Ammon's horn (tissue), 1 donor: ENCODE measurements at regions not wholly inside any gene's neighbourhood (a gene's known extent, or its start where the extent isn't known, plus 50 kb on each side); places are given as distances from the start of the nearest gene placed in this dataset.
A peak's percentile ranks its signal among the peaks of the same experiment; 100 is the strongest.

Experiments used
- DNase-seq: peaks from one replicate; pipeline ENCODE4 v3.0.0-alpha.2; 2016; ENCODE audit warnings: low spot score

DNA sequence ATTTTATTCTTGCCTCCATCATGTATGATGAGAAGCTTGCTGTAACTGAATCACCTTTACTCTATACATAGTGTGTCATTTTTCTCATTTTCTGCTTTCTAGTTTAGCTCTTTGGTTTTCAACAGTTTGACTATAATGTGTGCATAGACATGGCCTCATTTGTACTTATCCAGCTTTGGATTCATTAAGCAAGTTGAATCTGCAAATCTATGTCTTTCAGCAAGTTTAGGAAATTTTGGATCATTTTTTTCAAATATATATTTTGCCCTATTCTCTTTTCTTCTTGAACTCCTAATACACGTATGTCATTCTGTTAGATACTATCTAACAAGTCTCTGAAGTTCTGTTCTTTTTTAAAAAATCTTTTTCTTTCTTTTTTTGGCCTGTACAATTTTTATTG is 57.8 kb downstream of the PRLHR start:
- no peak for DNase-seq

DNA sequence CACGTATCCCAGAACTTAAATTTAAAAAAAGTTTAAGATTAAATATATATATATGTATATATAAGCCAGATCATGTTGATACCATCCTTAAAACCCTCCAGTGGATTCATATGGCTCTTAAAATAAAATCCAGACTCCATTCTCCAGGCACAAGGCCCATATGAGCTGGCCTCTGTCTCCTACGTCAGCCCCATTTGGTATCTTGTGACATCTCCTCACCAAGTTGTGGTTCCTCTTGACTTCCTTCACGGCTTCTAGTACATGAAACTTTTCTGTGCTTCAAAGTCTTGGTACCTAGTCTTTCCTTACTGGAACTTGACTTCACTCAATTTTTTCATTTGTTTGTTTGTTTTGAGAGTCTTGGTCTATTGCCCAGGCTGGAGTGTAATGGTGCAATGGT is 61.3 kb downstream of the PRLHR start:
- DNase-seq: no peak

DNA sequence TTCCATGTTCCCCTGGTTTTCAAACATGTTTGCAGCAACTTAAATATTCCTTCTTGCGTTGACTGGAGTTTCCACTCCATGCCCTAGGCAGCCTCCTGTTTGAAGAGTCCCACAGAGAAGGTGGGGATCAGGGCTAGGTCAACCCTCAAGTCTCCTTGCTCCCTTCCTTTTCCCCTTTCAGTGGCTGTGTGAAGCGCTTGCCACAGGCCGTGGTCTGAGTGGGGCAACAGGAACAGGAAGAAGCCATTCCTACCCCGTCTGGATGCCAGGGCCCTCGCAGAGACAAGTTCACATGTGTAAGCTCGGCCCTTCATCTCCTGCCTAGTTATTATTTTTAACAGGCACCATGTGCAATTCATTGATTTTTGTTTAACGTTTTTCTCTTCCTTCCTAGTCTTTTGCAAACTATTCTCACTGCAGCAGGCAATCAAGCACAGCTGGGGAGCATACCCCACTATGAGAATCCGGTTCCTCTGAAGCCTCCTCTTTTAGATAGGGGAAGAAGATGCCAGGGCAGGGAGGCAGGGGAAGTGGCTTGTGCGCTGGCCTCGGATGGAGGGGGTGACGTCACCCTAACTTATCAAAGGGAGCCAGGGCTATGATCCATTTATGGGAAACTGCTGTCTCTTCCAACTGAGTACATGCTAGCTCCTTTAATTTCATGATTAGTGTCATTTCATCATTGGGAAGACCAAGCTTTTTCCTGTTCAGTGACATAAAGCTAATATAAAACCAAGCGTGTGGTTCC is 64.2 kb downstream of the PRLHR start:
- DNase-seq: peak; percentile 29

DNA sequence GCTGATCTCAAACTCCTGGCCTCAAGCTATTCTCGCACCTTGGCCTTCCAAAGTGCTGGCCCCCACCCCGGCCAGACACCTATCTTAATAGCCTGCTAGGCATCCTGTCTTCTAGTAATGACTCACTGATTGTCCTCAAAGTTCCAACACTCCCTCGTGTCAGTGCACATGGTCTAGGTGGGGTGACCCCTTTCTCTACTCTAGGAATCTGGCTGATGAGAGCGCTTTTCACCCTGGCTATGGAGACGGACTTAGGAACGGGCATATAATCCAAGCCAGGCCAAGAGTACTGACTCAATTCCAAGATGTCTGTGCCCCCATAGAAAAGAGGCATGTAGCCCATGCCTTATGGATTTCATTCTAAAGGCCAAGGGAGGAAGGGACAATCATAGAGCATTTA is 67.0 kb downstream of the PRLHR start:
- no peak for DNase-seq

DNA sequence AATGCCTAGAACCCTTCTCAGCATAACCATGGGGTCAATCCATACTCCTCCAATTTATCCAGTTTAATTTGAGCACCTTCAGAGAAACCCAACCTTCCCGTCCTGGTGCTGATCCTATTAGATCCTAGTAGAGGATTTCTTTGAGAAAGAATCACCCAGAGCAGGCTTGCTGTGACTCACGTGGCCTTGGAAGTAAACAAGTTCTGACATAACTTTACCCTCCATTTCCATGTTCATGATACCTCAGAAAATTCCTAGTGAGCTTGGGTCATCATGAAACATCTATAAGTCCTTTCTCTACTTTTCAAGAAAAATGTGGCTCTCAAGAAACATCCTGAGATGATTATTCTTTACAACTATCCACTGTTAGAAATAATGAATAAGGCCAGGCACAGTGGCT is 71.7 kb downstream of the PRLHR start:
- DNase-seq: no peak

DNA sequence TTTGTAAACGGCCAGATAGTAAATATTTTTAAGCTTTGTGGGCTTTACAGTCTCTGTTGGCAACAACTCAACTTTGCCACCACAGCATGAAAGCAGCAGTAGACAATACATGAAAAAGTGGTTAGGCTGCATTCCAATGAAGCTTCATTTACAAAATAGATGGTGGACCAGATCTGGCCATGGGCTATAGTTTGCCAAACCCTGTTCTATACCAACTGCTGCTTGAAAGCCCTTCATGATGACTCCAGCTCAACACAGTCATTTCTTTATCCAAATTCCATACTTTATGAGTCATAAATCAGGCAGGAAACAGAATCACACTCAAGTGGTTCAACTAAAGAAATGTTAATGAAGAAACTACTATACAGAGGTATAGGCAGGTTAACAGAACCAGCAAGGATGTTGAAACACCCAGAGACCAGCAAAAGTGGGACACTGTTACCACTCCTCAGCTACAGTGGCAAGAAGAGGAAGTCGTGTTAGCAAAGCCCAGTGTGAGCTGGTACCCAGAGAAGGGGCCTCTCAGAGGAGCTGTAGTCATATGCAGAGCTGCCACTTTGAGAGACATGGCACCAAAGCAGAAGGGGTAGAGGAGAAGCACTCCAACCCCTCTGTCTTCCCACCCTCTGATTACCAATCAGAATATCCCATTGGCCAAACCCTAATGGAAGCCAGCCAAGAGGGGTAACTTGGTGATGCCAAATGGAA is 72.5 kb downstream of the PRLHR start:
- no peak for DNase-seq

DNA sequence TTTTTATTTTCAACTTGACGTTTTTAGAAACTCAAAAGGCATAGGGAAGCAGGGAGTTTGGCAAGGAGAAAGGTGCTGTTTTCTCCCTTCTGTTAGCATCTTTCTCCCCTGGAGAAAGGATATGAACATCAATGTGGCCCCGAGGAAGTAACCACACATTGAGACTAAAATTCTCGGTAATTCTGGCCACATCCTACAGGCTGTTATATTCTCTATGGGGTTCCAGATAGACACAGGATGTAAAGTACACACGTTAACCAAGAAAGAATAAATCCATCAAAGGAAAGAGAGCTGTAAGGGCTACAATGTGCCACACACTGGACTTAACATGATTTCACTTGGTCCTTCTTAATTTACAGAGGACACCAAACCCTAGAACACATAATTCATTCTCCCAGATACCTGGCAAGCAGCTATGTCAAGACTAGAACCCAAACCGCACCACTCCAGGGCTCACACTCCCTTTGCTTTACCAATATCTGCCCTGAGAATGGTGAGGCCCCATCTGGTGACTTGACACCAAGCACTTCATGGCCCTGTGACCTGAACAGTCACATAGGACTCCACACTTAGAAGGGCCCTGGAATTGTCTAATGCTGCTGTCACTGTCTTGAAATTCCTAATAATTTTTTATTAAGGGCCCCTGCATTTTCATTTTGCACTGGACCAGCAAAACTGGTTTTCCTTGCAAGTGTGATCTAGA is 73.9 kb downstream of the PRLHR start:
- no peak for DNase-seq

DNA sequence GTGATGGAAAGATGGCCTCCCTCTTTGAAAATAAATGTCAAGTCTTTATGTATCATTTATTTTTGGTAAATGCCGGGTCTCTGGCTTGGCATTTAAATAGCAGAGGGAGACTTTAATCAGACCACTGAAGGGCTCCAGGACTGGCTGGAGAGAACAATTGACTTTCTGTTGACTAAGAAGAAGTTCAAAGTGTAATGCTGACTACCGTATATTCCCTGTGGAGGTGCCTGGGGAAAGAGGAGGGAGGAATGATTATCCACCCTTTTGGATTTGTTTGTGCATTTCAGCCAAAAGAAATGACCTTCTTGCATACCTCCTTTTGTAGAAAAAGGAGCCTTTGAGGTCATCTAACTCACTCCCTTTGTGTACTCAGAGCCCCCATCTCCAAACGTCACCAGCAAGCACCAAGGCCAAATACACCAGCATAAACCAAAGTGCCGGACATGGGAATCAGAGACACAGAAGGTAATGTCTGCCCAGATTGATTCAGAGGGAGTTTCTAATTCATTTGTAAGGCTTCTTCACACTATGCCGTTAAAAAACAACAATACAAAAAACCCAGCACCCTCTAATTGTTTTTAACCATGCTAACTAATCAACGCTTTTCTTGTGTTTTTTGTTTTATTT is 75.2 kb downstream of the PRLHR start:
- DNase-seq: no peak

DNA sequence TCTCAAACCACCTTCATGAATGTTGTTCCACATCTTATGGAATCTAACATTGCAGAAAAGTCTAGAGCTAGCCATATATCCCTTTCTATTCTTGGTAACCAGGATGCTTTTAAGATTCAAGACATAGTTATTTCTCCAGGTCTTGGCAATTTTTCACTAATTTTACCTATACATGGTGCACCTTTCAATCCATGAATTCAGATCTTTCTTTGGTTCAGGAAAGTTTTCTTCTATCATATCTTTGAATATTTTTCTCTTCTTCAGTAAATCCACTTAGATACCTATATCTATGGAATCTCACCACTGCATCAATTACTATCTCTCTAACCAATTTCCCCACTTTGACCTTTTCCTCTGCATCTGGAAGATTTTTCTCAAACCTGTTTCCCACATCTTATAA is 77.4 kb downstream of the PRLHR start:
- DNase-seq: no peak

DNA sequence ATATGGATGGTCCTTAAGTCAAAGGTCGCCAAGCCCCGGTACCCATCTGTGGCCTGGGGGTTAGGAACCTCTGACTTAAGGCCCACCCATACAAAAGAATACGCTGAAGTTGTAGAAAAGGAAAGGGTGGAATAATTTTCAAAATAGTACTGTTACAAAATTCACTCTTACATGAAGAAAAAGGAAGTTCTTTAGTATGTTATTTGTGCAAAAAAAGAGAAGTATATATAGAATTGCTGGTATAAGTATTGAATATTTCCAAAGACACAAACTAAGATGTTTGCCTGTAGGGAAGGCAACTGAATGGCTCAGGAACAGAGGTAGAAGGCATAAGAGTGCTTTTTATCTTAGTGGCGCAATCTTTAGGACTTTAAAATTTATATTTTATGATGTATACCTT is 78.7 kb downstream of the PRLHR start:
- DNase-seq: no peak

DNA sequence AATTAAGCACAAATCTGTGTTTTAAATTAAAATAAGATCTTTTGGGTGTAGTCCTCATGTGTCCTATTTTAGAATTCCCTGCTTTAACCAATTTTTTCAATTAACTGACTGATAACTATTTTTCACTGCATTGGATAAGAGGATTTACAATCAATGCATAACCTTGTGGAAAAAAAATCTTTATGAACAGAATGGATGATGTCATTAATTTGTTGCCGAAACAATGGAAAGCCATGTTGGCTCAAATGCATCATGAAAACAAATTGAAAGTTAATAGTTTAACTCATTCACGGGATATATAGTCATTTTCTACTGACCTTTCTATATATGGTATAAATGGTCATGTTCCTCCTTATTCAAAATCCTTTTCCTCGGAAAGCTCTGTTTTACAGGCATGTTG is 82.3 kb downstream of the PRLHR start:
- no peak for DNase-seq

DNA sequence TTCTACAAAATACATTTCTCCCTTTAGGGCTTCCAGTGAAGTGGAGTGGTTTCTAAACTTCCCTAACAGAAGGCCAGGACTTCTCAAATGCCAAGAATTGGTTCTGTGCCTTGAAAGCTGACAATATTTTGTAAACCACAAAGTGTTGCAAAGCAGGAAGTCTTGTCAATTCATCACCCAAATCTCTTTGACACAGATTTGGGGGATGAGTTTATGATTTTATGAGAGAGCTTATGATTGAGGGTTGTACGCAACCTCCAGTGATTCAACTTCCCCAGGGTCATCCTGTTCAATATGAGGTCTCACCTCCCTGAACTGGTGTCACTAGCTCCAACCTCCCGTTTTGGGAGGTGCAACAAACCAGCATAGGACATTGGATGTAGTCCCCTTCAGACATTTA is 83.7 kb downstream of the PRLHR start:
- no peak for DNase-seq

DNA sequence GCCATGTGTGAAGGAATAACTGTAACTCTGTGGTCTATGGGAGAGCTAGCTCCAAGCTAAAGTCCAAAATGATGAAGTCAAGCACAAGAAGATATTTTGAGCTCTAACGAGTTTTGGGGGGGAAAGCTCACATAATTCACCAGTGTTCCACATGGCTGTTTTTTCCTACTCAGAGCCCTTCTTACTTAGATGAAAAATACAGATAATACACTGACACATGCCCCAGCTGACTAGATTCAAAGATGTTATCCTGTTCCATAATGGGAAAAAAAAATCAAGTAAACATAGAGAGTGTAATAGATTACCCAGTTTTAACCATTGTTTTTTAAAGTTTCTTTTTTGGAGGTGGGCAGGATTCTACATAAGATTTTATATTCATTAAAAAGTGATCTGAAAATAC is 86.6 kb downstream of the PRLHR start:
- no peak for DNase-seq

DNA sequence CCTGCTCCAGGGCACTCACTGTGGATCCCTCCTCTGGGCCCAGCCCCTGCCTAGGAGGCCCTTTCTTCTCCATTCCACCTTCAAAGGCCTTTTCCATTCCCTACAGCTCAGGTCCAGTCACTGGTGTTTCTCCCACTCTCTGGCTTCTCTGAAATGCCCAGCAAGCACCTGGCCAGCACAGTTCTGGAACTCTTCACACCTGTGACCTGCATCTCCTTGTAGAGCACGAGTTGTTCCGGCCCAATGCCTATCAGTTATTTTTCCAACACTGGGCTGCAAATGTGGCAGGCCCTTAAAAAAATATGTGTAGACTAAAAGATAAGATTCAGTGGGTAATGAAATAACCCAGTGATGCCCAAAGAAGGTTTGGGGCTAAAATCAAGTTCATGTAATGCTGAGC is 87.1 kb downstream of the PRLHR start:
- DNase-seq: no peak

DNA sequence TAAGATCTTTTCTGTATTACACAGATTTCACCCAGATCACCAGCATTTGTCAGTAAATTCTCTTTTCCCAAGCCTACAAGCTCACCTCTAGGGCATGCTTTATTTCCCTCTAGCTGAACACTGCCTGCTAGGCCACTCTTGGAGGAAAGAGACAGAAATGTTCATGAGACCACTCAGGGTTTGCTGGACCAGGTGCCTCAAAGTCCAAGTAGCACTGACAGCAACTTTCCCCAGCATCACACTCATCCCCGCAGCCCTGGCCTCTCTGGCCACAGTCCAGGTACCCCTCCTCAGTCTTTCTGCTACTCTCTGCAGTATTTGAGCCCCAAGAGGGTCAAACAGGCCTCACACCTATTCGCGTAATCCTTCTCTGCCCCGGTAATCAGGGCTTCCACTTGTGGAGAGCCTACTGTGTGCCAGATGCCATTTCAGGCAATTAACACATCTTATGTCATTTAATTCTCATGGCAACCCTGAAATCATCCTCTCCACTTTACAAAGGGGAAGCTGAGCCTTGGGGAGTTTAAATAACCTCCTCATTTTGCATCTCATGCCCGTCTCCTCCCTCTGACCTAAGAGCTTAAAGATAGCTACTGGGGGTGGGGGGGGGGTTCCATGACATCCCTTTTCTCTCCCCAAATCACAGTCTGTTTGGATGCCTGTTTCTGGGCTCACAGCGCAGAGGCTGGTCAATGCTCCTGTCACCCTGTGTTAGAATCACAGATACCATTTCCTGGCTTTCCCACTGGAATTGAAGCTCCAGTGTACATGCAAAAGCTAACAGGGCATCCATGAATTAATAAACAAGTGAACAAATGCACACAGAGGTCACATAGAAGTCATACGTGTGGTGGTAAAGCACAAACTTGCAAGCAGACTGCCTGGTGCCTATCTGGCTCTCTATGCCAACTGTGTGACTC is 88.5 kb downstream of the PRLHR start:
- no peak for DNase-seq

DNA sequence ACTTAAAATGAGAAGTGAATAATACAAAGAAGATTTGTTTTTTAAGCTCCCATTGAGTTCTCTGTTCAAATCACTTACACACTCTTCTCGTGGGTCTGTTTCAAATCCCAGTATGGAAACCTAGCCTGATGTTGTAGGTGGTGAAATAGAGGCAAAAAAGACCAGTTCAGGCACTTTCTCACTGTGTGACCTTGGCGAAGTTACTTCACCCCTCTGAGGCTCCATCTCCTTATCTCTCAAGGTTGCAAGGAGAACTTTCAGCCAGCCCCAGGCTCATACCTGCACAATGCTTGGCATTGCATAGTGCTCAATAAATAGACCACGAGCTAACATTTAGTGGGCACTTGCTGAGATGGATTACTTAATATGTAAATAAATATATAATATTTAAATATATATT is 90.1 kb downstream of the PRLHR start:
- DNase-seq: no peak

DNA sequence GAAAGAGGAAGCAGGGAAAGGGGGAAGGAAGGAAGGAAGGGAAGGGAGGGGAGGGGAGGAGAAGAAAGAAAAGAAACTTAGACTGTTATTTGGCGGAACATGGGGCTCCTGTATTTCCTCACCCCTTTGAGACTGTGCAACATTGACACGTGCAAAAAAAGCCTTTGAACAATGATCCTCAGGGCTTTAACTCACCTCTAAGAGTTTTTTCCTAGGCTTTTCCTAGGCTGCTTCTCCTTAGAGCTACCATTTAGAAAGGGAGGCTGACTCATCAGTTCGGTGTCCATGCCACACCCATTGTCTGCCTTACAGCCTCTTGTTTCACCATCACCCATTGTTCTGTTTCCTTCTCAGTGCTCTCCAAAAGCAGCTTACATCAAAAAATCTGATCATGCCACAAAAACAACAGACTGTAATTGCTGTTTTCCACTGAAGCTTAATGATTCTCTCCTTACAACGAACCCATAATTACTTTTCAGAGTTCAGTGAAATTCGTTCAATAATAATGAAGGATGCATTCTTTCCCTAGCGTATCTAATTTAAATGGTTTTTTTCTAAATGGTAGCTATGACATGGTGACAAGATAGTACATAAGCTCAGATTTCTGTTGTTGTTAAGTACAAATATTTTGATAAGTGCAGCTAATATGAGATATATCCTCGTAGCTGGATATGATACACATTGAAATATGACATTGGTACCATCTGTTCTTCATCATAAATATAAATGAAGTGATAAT is 90.8 kb downstream of the PRLHR start:
- no peak for DNase-seq

DNA sequence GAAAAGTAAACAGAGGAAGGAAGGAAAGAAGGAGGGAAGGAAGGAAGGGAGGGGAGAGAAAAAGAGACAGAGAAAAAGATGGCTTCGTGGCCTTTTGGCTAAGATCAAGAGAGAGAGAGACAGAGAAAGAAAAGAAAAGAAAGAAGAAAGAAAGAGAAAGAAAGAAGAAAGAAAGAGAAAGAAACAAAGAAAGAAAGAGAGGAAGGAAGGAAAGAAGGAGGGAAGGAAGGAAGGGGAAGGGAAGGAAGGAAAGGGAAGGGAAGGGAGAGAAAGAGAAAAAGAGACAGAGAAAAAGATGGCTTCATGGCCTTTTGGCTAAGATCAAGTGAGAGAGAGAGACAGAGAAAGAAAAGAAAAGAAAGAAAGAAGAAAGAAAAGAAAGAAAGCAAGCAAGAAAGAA is 91.4 kb downstream of the PRLHR start:
- no peak for DNase-seq

DNA sequence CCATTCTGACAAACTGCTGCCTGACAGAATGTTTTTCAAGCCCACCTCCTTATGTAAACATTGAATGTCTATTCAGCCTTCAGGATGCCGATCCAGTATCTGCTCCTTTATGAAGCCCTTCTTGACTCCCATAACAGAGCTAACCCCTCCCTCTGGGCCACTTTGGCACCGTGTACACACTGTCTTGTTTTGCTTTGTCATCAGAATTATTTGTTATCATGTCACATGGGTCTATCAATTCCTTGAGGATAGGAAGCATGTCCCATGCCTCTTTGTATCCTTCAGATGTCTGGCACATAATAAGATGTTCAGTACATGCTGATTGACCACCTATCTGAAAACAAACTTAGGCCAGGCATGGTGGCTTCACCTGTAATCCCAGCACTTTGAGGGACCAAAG is 92.3 kb downstream of the PRLHR start:
- DNase-seq: no peak

DNA sequence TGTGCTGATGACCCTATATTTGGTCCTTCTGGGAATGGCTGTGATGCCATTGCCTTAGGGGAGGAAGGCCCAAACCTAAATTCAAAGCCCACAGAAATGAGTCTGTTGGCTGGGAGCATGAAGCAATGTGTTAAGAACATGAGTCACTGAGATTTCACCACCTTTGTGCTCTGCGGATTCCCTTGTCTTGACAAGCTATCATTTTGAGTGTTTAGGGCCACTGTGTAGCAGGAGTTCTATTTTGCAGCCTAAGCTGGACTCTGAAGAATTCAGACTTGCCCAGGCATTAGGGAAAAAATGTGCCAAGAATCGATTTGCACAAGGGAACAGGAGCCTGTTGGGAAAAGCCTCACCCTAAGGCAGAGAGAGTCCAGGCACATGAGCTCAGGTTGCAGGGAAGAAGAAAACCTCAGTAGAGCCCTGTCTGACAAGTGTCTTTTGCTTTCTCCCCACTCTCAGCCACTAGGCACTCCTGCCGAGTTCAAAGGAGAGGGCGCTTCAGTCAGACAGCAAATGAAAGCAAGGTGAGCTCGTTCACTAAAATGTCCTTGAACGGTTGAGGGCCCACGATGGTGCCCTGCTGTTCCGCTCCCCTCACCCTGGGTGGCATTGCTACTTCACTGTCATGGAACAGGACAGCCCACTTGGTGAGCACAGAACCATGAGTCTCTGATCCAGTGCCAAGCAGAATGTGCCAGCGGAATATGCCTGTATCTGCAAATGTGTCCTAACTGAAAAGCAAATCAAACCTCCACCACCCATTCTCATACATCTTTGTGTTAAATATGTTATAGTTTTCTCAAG is 93.6 kb downstream of the PRLHR start:
- DNase-seq: no peak
